SW480 (cell line): ENCODE measurements at regions not wholly inside any gene's neighbourhood (a gene's known extent, or its start where the extent isn't known, plus 50 kb on each side); places are given as distances from the start of the nearest gene placed in this dataset.

Experiments
- DNase-seq: peaks from one replicate; pipeline ENCODE4 v3.0.0-alpha.2; 2016; ENCODE audit warnings: low spot score

DNA sequence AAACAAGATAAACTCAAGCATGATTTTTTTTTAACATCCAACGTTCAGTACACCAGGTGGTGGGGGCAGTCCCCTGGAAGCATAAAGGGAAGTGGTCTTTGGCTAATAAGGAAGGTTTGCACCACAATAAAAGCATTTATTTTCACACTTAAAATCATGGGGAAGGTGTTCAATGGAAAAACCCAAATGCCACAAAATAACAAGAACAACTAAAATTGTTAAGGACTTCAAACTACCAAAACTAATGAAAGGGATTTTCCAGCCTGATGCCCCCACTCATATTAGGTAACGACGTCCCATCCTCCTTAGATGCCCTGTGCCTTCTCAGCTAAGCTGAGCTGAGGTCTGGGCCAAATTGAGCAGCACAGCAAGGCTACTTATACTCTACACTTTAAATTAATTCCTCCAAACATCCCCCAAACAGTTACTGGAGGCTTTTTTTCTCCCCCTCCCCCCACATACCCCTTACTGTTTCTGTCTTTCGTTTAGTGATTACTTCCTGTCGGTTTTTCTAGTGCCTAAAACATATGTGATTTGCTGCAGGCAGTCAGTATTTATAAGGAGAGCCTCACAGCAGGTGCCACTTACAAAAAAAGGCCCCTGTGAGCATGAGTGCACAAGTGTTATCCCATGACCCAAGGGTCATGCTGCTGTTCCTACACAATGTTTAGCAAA lies 259.7 kb upstream of the ZNF608 start:
- DNase-seq, result no peak

DNA sequence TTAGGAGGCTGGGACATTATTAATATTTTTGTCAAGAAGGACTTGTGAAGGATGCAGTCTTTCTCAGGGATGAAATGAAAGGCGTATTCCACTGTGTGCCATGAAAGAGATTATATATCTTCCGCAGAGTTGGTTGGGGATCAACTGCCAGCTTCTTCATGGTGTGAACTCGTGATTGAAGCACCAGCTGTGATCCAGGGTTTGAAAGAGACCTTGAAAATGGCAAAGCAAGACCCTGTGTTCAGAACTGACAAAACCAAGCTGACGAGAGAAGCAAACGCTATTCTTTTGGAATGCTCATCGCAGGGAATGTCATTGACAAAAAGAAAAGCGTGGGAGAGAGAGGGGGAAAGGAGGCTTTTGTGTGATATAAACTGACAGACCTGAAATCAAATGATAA lies 263.9 kb upstream of the ZNF608 start:
- no peak for DNase-seq

DNA sequence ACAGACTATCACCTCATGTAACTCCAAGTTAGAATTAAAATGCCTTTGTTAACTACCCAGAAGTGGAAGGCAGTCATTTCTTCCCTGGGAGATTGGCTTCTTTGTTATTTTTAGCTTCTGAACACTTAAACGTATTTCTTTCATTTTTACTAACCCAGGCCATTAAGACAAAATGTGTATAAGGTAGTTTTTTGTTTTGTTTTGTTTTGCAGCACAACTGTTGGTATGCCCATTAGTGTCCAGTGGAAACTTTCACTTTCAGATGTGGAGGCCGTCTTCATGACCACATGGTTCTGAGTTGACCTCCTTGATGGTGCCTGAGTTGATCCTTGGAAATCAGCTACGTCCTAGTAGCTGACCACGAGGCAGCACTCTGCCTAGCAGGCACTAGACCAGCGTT lies 264.6 kb upstream of the ZNF608 start:
- DNase-seq, result no peak

DNA sequence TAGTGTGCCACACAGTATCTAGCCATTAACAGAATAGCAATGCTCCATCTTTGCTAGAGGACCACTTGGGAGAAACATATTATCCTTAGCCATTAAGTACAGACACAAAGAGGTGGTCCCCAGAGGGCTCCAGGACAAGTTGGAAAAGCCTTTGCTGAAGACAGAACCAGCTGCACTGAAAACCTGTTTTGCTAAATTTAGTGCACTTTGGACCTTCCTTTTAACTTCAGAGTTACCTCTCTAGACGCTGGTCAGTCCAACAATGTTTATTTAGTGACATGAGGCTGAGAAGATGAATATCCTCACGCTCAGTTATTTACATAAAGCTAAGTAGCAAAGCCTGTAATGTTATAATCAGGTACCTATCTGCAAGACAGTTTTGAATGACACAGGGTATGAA lies 265.0 kb upstream of the ZNF608 start:
- DNase-seq, result no peak

DNA sequence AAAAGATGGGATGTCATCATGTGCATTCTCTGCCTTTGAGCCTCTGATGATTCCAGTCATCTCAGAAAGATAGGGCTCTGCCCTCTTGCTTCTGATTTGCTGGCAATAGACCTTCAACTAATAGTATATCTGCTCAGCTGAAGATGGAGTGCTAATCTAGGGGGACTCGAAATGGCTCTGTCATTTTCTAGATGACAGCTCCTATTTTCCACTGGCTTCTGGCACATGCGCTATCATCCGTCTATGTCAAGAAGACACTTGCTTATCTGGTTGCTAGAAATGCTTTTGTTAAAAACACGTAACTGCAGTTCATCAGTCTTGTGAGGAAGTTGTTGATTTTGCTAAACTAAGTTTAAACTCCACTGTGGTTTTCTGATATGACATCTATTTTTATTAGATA lies 265.5 kb upstream of the ZNF608 start:
- DNase-seq, result no peak

DNA sequence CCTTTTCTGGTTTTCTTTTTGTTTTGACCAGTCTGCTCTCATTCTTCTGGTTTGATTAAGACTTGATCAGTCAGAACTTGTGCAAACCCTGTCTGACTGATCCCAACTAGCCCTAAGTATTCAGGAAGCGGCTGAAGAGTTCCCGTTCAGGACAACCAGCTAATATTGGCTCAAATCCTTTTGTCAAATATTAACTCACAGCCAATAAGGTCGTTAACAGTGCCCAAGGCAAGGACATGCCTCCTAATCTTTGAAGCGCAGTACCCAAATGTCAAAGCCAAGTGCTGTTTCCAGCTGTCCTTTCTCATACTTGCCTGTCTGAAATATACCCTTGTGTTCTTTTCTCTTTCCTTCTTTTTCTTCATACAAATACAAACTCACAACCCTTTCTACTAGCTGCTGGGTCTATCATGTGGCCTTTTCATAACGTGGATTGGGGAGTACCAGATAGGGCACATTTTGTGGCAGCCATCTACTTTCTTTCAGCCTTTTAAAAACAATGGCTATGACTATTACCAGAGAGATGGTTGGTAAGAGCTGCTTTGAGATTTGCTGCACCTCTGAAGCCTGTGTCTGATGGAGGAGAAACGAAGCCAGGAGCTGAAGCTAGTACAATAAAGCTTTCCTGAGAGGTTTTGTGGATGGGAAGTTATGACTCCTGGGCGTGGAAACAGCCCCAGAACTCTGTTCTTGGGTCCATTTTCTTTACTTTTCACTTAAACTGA lies 266.4 kb upstream of the ZNF608 start:
- DNase-seq, result no peak

DNA sequence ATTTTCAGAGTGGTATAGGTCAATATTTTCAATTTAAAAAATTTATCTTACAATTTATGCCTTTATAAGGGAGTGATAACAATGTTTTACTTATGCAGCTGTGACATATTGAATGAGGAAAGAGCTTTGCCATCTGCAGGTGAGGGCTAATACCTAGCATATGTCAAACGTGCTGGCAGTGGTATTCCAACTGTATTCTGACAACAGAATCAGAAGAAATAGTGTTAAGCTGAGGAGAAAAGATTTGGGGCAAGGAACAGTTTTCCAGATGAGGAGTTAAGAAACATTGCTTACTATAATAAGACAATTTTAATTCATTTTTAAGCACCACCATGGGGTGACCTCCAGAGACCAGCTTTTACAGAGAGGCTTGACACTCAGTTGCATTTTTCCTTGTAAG lies 267.8 kb upstream of the ZNF608 start:
- no peak for DNase-seq

DNA sequence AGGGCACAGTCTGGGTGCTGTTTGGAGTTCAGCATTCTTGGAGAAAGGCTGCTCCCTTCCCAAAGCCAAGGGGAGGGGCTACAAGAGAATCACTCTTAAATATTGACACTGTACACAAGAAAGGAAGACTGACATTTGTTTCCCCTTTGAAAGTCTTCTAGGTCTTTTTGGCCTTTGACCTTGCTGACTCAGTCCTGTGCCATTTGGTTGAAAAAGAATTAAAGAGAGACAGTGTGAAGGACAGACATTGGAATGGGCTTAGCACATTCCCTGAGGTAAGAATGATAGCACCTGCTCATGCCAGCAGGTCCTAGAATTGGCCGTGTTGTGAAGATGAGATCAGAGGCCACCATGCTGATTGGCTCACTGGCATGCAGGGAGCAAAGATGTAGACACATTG lies 271.4 kb upstream of the ZNF608 start:
- DNase-seq, result no peak

DNA sequence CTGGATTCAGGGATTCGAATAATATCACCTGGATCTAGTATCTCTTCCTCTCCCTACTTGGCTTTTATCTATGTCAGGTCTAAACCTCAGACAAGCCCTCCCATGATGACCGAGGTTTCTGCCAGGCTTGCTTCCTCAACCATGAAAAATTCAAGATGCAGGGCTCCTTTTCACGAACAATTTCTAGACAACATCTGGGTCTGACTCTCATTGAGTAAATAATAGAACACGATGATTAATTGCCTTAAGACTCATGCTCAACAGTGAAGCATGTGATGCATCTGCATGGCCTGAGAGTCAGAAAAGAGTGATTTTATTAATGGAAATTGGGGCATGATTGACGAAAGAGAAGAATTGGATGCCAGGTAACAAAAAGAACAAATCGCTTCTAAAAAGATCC lies 277.2 kb upstream of the ZNF608 start:
- DNase-seq, result no peak

DNA sequence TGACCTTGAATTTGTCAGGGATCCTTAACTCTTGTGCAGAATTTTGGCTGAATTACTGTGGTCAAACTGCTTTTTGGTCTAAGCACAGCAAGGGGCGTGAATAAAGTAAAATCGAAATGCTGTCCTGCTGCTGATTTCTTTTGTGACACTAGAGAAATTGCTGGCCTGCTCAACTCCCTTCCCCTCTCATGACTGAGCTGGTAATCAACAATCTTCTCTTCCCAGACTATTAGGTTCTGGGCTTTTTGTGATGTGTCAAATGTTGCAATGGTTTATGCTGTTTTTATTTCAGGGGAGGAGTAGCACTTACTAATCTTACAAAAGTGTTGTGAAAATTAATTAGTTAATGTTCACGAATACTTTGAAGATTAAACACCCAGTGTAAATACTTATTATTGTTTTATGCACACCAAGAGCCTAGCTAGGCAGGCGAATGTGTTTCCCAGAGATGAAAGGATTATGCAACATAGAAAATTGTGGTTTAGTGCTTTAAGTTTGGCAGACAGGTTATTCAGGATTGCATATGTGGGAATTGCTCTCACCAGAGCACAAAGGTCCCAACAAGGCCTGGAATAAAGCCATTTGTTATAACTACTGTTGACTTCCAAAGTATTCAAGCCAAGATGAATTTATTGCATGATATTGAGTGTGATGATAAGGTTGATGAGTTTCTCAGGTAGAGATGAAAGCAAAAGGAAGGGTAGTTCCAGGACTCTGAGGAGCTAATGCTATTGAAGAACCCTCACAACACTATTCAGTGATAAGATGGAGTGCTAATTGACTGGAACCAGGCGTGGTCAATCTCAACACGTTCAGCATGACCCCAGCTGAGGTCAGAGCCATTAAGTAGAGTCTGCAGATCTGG lies 280.7 kb upstream of the ZNF608 start:
- DNase-seq, result peak; percentile 47

DNA sequence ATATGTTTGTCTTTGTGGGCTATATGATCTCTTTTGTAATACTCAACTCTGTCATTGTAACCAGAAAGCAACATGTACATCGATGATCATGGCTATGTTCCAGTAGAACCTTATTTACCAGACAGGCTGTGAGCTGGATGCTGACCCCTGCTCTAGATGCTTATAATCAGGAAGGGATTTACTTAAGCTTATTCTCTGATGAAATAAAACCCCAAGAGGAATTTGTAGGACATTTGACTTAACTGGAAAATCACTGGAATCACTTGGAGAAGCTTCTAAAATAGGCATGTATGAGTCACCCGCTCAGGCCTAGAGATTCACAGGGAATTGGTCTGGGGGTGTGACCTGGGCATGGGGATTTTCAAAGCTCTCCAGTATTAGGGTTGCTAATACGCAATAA lies 285.8 kb upstream of the ZNF608 start:
- no peak for DNase-seq

DNA sequence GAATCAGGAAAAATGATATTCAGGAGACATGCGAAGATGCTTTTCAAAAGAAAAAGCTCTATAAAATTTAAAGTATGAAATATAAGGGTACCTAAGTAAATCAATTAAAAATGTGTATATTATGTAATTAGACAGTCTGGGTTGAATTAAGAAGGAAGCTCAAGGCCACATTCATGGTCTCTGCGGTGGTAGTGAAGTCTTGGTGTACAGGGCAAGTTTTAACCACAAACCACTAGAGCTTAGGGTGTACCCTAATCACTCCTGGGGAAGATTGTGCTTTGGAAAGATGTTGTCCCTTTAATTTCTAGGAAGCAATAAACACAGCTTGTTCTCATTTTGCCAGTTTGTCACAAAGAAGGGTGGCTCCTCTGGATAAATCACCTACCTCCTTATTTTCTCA lies 287.2 kb upstream of the ZNF608 start:
- DNase-seq, result no peak

DNA sequence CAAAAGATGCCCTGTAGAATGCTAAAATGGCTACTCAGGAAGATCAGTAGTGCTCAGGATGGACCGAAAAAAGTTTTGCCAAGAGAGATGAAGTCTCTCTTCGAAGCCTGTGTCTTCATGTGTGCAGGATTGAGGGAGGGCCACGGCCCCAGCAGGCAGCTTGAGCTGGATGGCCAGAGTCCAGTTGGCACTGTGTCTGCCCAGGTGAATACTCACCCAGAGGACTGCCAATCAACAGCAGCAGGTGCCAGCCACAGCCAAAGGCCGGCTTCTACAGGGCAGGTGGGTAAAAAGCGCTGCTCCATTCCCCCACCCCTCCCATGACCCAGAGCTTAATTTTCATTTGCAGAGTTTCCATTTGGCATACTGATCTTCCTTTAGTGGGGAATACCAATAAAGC lies 287.9 kb upstream of the ZNF608 start:
- no peak for DNase-seq

DNA sequence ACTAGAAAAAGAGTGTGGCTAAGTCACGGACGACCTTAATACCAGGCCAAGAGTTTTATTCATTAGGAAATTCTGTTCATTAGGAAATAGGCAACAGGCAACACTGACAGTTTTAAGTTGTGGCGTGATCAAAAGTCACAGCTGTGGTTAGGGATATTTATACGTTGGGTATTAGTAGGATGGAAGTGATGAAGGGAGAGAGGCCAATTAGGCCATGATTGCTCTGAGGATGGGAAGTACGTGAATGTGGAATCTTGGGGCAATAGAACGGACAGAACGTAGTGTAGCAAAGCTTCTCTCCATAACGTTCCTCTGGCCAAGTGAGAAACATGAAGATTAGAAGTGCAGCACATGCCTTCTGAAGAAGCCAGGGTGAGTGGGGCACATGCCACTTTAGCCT lies 290.1 kb upstream of the ZNF608 start:
- no peak for DNase-seq

DNA sequence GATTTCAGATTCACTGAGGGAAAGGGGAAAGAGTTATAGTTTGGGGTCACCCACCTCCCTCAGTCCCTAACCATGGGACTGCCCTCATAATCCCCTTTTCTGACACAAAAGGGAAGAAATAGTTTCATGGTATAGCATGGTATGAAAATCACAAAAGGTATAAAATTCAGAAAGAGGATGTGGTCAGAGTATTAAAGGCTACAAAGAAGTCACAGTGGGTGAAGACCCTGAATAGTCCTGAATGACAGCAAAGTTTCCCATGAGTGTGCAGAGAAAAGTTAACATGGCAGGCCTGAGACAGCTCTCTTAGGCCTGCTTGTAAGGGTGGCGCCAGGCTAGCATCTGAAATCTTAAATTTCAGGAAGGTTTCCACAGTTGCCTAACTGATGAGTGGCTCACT lies 290.6 kb upstream of the ZNF608 start:
- DNase-seq, result no peak

DNA sequence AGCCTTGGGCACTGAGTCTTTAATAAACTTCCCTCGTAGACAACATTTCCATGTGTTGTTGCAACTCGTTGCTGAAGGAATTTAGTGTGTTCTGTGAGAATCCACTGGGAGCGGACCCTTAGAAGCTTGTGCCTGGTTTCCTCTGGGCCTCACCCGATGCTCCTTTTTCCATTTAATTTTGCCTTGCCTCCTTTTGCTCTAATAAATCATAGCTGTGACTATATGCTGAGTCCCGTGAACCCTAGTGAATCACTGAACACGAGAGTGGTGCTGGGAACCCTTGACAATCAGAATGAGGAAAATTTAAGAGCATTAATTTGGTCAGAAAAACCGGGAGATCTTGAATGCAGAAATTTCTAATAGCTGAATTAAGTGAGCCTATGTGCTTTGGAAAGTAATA lies 291.1 kb upstream of the ZNF608 start:
- DNase-seq, result no peak

DNA sequence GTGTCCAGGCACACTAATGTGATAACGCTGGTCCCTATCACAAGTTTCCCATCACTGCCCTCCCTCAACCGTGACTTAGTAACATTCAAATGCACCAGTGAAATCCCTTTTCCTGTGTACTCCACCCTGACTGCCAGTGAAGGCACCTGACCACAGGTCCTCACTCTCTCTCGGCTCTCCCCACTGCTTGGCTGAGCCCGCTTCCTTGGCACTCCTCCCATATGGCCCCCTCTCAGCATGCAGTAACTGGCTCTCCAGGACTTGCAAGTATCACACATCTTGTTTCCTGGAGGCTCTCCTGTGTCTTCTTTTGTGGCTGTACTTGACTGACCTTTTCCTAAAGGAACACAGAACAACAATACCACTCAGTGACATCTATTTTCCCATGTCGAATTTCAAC lies 292.0 kb upstream of the ZNF608 start:
- no peak for DNase-seq

DNA sequence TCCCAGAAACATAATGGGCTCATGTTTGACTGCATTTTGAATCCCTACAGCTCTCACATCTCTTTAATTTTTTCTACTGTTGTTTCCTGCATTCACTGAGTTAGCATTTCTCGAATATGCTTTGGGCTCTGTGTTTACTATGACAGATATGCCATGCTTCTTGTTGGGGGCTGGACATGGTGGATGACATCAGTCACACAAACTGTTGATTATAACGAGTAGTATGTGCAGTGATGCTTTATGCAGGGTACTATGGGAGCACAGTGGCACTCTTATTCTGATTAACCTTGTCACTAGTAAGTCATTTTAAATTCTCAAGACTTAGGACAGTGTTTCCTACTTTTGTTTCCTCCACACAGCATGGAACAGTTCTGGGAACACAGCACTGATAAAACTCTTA lies 295.4 kb upstream of the ZNF608 start:
- DNase-seq, result no peak

DNA sequence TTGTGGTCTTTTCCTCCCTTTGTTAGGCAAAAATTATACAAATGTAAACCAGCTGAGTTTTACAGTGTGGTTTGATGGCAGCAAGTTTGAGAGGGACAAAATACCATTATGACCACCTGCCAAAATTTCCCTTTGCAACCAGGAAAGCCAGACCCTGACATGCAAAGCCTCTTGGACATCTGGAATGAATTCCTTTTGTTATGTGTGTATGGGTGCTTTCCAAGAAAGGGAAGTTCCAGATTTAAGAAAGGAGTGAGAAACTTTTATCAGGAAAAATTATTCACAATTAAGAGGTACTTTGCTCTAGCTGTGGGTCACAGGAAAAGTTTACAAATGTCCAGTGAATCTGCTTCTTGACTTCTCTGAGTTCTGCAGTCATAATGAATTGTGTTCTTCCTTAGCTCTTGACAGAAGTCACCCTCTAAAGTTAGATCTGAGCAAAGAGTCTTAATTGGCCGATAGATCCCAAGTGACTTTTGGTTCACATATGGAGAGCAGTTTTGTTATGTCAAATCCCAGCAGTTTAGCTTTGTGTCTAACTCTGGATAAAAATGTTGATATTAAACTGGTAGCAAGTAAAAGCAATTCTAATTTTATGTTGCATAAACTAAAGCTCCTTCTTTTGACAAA lies 295.9 kb upstream of the ZNF608 start:
- DNase-seq, result no peak

DNA sequence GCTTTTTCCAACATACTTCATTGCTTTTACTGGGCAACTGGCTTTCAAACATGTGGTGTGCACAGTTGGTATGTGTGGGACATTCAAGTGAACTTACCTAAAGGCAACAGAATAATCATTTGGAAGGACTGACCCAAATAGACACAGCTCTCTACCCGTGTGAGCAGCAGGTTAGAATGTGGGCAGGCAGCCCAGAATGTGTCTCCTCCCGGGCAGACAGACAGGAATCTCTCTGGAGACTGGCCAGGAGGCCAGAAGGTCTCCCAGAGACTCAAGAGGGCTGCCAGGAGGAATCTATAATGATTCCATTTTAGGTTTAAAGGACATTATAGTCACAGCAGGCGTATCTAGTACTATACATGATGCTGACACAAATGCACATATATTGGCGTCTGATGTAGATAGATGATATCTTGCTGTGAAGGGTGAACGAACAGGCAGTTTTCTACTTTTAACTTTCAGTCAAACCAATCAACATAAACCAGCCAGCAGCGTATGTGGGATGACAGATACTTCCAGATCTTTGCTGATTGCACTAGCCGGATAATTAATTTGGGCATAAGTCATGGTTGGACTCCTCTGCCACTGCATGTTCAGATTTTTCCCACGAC lies 297.4 kb upstream of the ZNF608 start:
- DNase-seq, result no peak

DNA sequence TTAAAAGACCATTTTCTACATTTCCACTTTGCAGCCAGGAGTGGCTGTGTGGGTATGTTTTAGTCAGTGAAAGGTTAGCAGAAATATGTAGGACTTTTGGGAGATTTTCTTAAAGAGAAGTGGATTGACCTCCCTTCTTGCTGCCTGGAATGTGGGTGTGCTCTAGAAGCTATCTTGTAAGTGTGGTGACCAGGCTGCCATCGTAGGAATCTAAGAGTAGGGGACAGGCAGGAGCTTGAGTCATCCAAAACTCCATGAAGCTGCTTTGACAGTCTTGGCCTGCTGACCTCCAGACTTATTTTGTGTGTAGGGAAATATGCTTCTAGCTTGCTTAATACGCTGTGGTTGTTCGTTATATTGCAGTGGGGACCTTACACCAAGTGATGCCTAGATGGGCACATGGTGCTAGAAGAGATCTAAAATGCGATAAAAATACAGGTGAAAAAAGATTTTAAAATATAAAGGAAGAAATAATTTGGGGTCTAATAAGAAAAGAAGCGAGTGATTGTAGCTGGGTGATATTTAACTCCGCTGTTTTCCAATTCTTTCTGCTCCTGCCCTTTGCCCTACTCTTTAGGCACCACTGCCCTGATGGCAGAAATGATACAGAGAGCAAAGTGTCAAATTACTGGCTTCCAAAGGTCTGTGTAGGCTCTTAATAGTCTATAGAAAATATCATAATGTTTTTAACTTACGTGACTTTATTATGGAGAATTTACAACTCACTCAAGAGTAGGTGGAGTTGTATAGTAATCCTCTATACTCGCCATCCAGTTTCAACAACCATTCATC lies 298.2 kb upstream of the ZNF608 start:
- DNase-seq, result no peak
